GM21447 (cell line): ENCODE measurements at regions not wholly inside any gene's neighbourhood (a gene's known extent, or its start where the extent isn't known, plus 50 kb on each side); places are given as distances from the start of the nearest gene placed in this dataset.

Experiments used
- ATAC-seq: cut with Tn5 transposase; IDR thresholded peaks from one replicate; pipeline ENCODE4 v1.9.1; 2021; ENCODE audit not compliant: unreplicated experiment

- no peak for ATAC-seq
These were observed 608.1 kb downstream of the ZNF385D start for GRCh38 chr3:21142949-21143348.

- no peak for ATAC-seq
These were observed 609.0 kb downstream of the ZNF385D start for GRCh38 chr3:21142031-21142430.

- no peak for ATAC-seq
These were observed 610.2 kb downstream of the ZNF385D start for GRCh38 chr3:21140785-21141184.

GRCh38 chr3:21138085-21138484 is 612.9 kb downstream of the ZNF385D start:
- no peak for ATAC-seq

GRCh38 chr3:21132896-21133295 is 618.1 kb downstream of the ZNF385D start:
- no peak for ATAC-seq

GRCh38 chr3:21120826-21121225 is 630.2 kb downstream of the ZNF385D start:
- ATAC-seq = no peak

GRCh38 chr3:21117370-21117769 is 633.6 kb downstream of the ZNF385D start:
- ATAC-seq = no peak

GRCh38 chr3:21109056-21109455 is 642.0 kb downstream of the ZNF385D start:
- ATAC-seq = no peak

- no peak for ATAC-seq
These were observed 645.2 kb downstream of the ZNF385D start for GRCh38 chr3:21105784-21106183.

GRCh38 chr3:21100656-21101359 is 650.2 kb downstream of the ZNF385D start:
- ATAC-seq = no peak

- no peak for ATAC-seq
These were observed 656.3 kb downstream of the ZNF385D start for GRCh38 chr3:21094686-21095085.

GRCh38 chr3:21073561-21073960 is 677.4 kb downstream of the ZNF385D start:
- no peak for ATAC-seq

GRCh38 chr3:21067031-21067813 is 683.8 kb downstream of the ZNF385D start:
- no peak for ATAC-seq

- ATAC-seq = no peak
These were observed 688.1 kb downstream of the ZNF385D start for GRCh38 chr3:21062831-21063294.

GRCh38 chr3:21059404-21059803 is 691.6 kb downstream of the ZNF385D start:
- ATAC-seq = no peak

GRCh38 chr3:21056293-21056692 is 694.7 kb downstream of the ZNF385D start:
- ATAC-seq = no peak

GRCh38 chr3:21055015-21055414 is 696.0 kb downstream of the ZNF385D start:
- ATAC-seq = no peak

GRCh38 chr3:21054064-21054463 is 696.9 kb downstream of the ZNF385D start:
- ATAC-seq = no peak

- ATAC-seq = no peak
These were observed 701.5 kb downstream of the ZNF385D start for GRCh38 chr3:21049334-21050062.

- ATAC-seq = no peak
These were observed 707.9 kb downstream of the ZNF385D start for GRCh38 chr3:21043139-21043538.

GRCh38 chr3:21042184-21042583 is 708.8 kb downstream of the ZNF385D start:
- no peak for ATAC-seq

- no peak for ATAC-seq
These were observed 709.4 kb downstream of the ZNF385D start for GRCh38 chr3:21041621-21042020.
